ENCODE measurements at regions not wholly inside any gene's neighbourhood (a gene's known extent, or its start where the extent isn't known, plus 50 kb on each side); places are given as distances from the start of the nearest gene placed in this dataset.

- Histone ChIP-seq H3K36me3 (no peaks in the 10 kb centered on the region), H3K9me3 (peaks cover 0 to 9% (median 0%) of the 10 kb centered on the region in 8 donors), H3K27ac (no peak overlapping the region), H3K4me3 (no peak overlapping the region), H3K4me1 (no peaks in the 10 kb centered on the region), H3K27me3 (replicated peaks in 1 of 7) (peaks cover 0 to 4% (median 0%) of the 10 kb centered on the region in 7 donors)
- 85 to 94% (median 89%) methylated on average over 2 of the region's 2 CpGs for WGBS, 5 donors
- intact Hi-C loops (cut with DNase I; ENCODE audit: low total_unique reads), result no loop called here
- no peak for DNase-seq
- TF ChIP-seq POLR2AphosphoS5 (IDR thresholded peaks at IDR 0.05) (no peak), POLR2A (IDR thresholded peaks at IDR 0.05) (no peak), CTCF (IDR thresholded peaks at IDR 0.05 in 8 of 11, conservative IDR thresholded peaks at IDR 0.05 in 3 of 11) (no peak)
Measured at GRCh38 chr2:19717446-19717845, 184.3 kb downstream of the TTC32 start.

GRCh38 chr2:19714926-19715325 is 186.9 kb downstream of the TTC32 start:
- intact Hi-C loops (cut with DNase I; ENCODE audit: low total_unique reads), result no loop called here
- DNase-seq, result no peak
- H3K27me3 ChIP-seq (replicated peaks in 1 of 7), result peaks cover 0 to 4% (median 0%) of the 10 kb centered on the region in 7 donors
- TF ChIP-seq CTCF (IDR thresholded peaks at IDR 0.05 in 8 of 11, conservative IDR thresholded peaks at IDR 0.05 in 3 of 11) (no peak), POLR2AphosphoS5 (IDR thresholded peaks at IDR 0.05) (no peak), POLR2A (IDR thresholded peaks at IDR 0.05) (no peak)
- H3K36me3 ChIP-seq, result no peaks in the 10 kb centered on the region
- H3K4me3 ChIP-seq, result no peak overlapping the region
- peaks cover 0 to 21% (median 0%) of the 10 kb centered on the region in 8 donors for H3K9me3 ChIP-seq
- 69 to 76% (median 74%) methylated on average over 4 of the region's 4 CpGs for WGBS, 5 donors
- no peaks in the 10 kb centered on the region for H3K4me1 ChIP-seq
- H3K27ac ChIP-seq, result no peak overlapping the region

GRCh38 chr2:19712850-19713249 is 188.9 kb downstream of the TTC32 start:
- no peaks in the 10 kb centered on the region for H3K36me3 ChIP-seq
- no peak overlapping the region for H3K4me3 ChIP-seq
- H3K27ac ChIP-seq, result no peak overlapping the region
- H3K9me3 ChIP-seq, result peaks cover 0 to 21% (median 0%) of the 10 kb centered on the region in 8 donors
- no peaks in the 10 kb centered on the region for H3K4me1 ChIP-seq
- no peak for DNase-seq
- peaks cover 0 to 4% (median 0%) of the 10 kb centered on the region in 7 donors for H3K27me3 ChIP-seq (replicated peaks in 1 of 7)
- no peak for TF ChIP-seq POLR2AphosphoS5 (IDR thresholded peaks at IDR 0.05)
- TF ChIP-seq POLR2A (IDR thresholded peaks at IDR 0.05), result no peak
- TF ChIP-seq CTCF (IDR thresholded peaks at IDR 0.05 in 8 of 11, conservative IDR thresholded peaks at IDR 0.05 in 3 of 11), result no peak
- intact Hi-C loops (cut with DNase I; ENCODE audit: low total_unique reads), result no loop called here
- 86 to 93% (median 90%) methylated on average over 4 of the region's 4 CpGs for WGBS, 5 donors

GRCh38 chr2:19711470-19712372 is 190.1 kb downstream of the TTC32 start:
- 48 to 76% (median 59%) methylated on average over 5 of the region's 5 CpGs for WGBS, 5 donors
- no peak for TF ChIP-seq CTCF (IDR thresholded peaks at IDR 0.05 in 8 of 11, conservative IDR thresholded peaks at IDR 0.05 in 3 of 11)
- no peaks in the 10 kb centered on the region for H3K36me3 ChIP-seq
- no peak for DNase-seq
- H3K27ac ChIP-seq, result no peak overlapping the region
- no peak overlapping the region for H3K4me3 ChIP-seq
- intact Hi-C loops (cut with DNase I; ENCODE audit: low total_unique reads), result no loop called here
- H3K9me3 ChIP-seq, result peaks cover 0 to 21% (median 0%) of the 10 kb centered on the region in 8 donors
- H3K4me1 ChIP-seq, result no peaks in the 10 kb centered on the region
- H3K27me3 ChIP-seq (replicated peaks in 1 of 7), result peaks cover 0 to 4% (median 0%) of the 10 kb centered on the region in 7 donors
